Astrocyte (in vitro differentiated cells and primary cell): ENCODE measurements at regions not wholly inside any gene's neighbourhood (a gene's known extent, or its start where the extent isn't known, plus 50 kb on each side); places are given as distances from the start of the nearest gene placed in this dataset.

ENCODE experiments used
- DNase-seq: peaks from one replicate; pipeline ENCODE4 v3.0.0-alpha.2; 2010; ENCODE audit warnings: low read depth
- FAIRE-seq: peaks from 2 replicates; lab custom pipeline; 2011; peaks lifted over from hg19 to GRCh38; lab: Jason Lieb, UNC
- H2AFZ ChIP-seq: 2 replicates; pipeline ENCODE4 v1.6.0; 2012; ENCODE audit warnings: low read depth, low read length, inconsistent platforms
- H3K27ac ChIP-seq: 2 replicates; pipeline ENCODE4 v1.5.1; 2011; ENCODE audit warnings: low read depth, low read length, inconsistent platforms
- H3K27me3 ChIP-seq: 2 replicates; pipeline ENCODE4 v1.6.0; 2011; ENCODE audit warnings: low read length, inconsistent platforms; ENCODE audit not compliant: insufficient read depth
- H3K36me3 ChIP-seq: 2 replicates; pipeline ENCODE4 v1.5.1; 2011; ENCODE audit warnings: low read length, inconsistent platforms; ENCODE audit not compliant: insufficient read depth
- H3K4me1 ChIP-seq: 2 replicates; pipeline ENCODE4 v1.5.1; 2011; ENCODE audit warnings: low read length, inconsistent platforms; ENCODE audit not compliant: insufficient read depth
- H3K4me2 ChIP-seq: 2 replicates; pipeline ENCODE4 v1.6.0; 2012; ENCODE audit warnings: low read length, inconsistent platforms
- H3K4me3 ChIP-seq: 2 replicates; pipeline ENCODE4 v1.5.1; 2011; ENCODE audit warnings: low read depth, mild to moderate bottlenecking, low read length, inconsistent platforms; ENCODE audit not compliant: insufficient read depth
- H3K79me2 ChIP-seq: 2 replicates; pipeline ENCODE4 v1.6.0; 2012; ENCODE audit warnings: mild to moderate bottlenecking, low read length, inconsistent platforms; ENCODE audit not compliant: insufficient read depth
- H3K9ac ChIP-seq: 2 replicates; pipeline ENCODE4 v1.6.0; 2012; ENCODE audit warnings: mild to moderate bottlenecking, low read length, inconsistent platforms
- H3K9me3 ChIP-seq: 2 replicates; pipeline ENCODE4 v1.5.1; 2012; ENCODE audit warnings: low read depth, mild to moderate bottlenecking, low read length, inconsistent platforms; ENCODE audit not compliant: insufficient read depth
- H4K20me1 ChIP-seq: 2 replicates; pipeline ENCODE4 v1.6.0; 2012; ENCODE audit warnings: low read length, inconsistent platforms; ENCODE audit not compliant: insufficient read depth
- H3K27ac Mint-ChIP-seq: one replicate; pipeline ENCODE4 v1.8.0; 2021; ENCODE audit warnings: mild to moderate bottlenecking, mixed read lengths; ENCODE audit not compliant: unreplicated experiment
- H3K27me3 Mint-ChIP-seq: one replicate; pipeline ENCODE4 v1.8.0; 2021; ENCODE audit warnings: low read depth, mixed read lengths; ENCODE audit not compliant: unreplicated experiment
- H3K36me3 Mint-ChIP-seq: one replicate; pipeline ENCODE4 v1.8.0; 2021; ENCODE audit warnings: low read depth, mixed read lengths; ENCODE audit not compliant: unreplicated experiment
- H3K4me1 Mint-ChIP-seq: one replicate; pipeline ENCODE4 v1.8.0; 2021; ENCODE audit warnings: low read depth, mixed read lengths; ENCODE audit not compliant: unreplicated experiment
- H3K4me3 Mint-ChIP-seq: one replicate; pipeline ENCODE4 v1.8.0; 2021; ENCODE audit warnings: mild to moderate bottlenecking, moderate library complexity, mixed read lengths; ENCODE audit not compliant: unreplicated experiment
- H3K9me3 Mint-ChIP-seq: one replicate; pipeline ENCODE4 v1.8.0; 2021; ENCODE audit warnings: mild to moderate bottlenecking, mixed read lengths; ENCODE audit not compliant: unreplicated experiment
- CTCF ChIP-seq: IDR thresholded peaks from 2 replicates; pipeline ENCODE4 v1.5.1; 2011; ENCODE audit warnings: low read depth, mild to moderate bottlenecking, inconsistent platforms, low read length, moderate library complexity; ENCODE audit not compliant: insufficient read depth
- EZH2 ChIP-seq: IDR thresholded peaks from 2 replicates; pipeline ENCODE4 v1.6.1; 2012; ENCODE audit warnings: mild to moderate bottlenecking, low read length, inconsistent platforms; ENCODE audit not compliant: insufficient read depth

- Histone ChIP-seq H3K79me2 (no peaks in the 10 kb centered on the region), H3K36me3 (no peaks in the 10 kb centered on the region), H3K27me3 (no peaks in the 10 kb centered on the region), H3K4me3 (no peak overlapping the region), H3K9me3 (no peaks in the 10 kb centered on the region), H3K9ac (no peak overlapping the region), H3K4me1 (no peaks in the 10 kb centered on the region), H4K20me1 (no peaks in the 10 kb centered on the region), H2AFZ (no peak overlapping the region), H3K27ac (no peak overlapping the region), H3K4me2 (no peak overlapping the region)
- H3K9me3 Mint-ChIP-seq, result no peaks in the 10 kb centered on the region
- DNase-seq (no peak), FAIRE-seq (no peak)
- no peaks in the 10 kb centered on the region for H3K27me3 Mint-ChIP-seq
- no peak overlapping the region for H3K4me3 Mint-ChIP-seq
- no peaks in the 10 kb centered on the region for H3K36me3 Mint-ChIP-seq
- TF ChIP-seq CTCF (peak; percentile 10), EZH2 (no peak)
- no peaks in the 10 kb centered on the region for H3K4me1 Mint-ChIP-seq
- H3K27ac Mint-ChIP-seq, result no peak overlapping the region
Observed at GRCh38 chr1:102174259-102174863, 177.6 kb upstream of the OLFM3 start.

DNA sequence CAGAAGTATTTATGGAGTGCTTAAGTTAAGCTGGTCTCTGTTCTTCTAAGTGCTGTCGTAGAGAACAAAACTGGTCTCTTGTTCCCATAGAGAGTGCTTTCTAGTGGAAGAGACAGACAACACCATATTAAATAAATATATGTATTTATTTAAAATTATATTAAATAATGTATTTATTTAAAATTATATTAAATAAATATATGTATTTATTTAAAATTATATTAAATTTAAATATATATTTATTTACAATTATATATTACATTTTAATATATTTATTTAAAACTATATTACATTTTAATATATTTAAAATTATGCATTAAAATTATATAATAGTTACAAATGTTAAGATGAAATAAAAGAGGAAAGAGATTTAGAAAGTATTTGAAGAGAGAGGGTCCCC, 175.5 kb upstream of the OLFM3 start:
- Mint-ChIP-seq H3K4me1 (no peaks in the 10 kb centered on the region), H3K36me3 (no peaks in the 10 kb centered on the region), H3K9me3 (no peaks in the 10 kb centered on the region), H3K27ac (no peak overlapping the region), H3K4me3 (no peak overlapping the region), H3K27me3 (no peaks in the 10 kb centered on the region)
- no peaks in the 10 kb centered on the region for H3K4me1 ChIP-seq
- H2AFZ ChIP-seq, result no peak overlapping the region
- H3K79me2 ChIP-seq, result no peaks in the 10 kb centered on the region
- H4K20me1 ChIP-seq, result no peaks in the 10 kb centered on the region
- H3K9ac ChIP-seq, result no peak overlapping the region
- no peak for TF ChIP-seq EZH2
- no peak for TF ChIP-seq CTCF
- H3K36me3 ChIP-seq, result no peaks in the 10 kb centered on the region
- H3K9me3 ChIP-seq, result no peaks in the 10 kb centered on the region
- H3K4me2 ChIP-seq, result no peak overlapping the region
- H3K27ac ChIP-seq, result no peak overlapping the region
- no peak overlapping the region for H3K4me3 ChIP-seq
- no peaks in the 10 kb centered on the region for H3K27me3 ChIP-seq
- no peak for DNase-seq
- FAIRE-seq, result no peak

- H2AFZ ChIP-seq, result no peak overlapping the region
- H3K9ac ChIP-seq, result no peak overlapping the region
- no peak for FAIRE-seq
- no peaks in the 10 kb centered on the region for H3K4me1 Mint-ChIP-seq
- no peaks in the 10 kb centered on the region for H3K36me3 Mint-ChIP-seq
- no peaks in the 10 kb centered on the region for H3K9me3 ChIP-seq
- H3K79me2 ChIP-seq, result no peaks in the 10 kb centered on the region
- no peak overlapping the region for H3K4me2 ChIP-seq
- no peaks in the 10 kb centered on the region for H3K9me3 Mint-ChIP-seq
- no peaks in the 10 kb centered on the region for H3K4me1 ChIP-seq
- TF ChIP-seq EZH2 (no peak), CTCF (no peak)
- H3K27me3 Mint-ChIP-seq, result no peaks in the 10 kb centered on the region
- H3K27me3 ChIP-seq, result no peaks in the 10 kb centered on the region
- no peak overlapping the region for H3K4me3 Mint-ChIP-seq
- H3K27ac Mint-ChIP-seq, result no peak overlapping the region
- no peak overlapping the region for H3K4me3 ChIP-seq
- no peaks in the 10 kb centered on the region for H3K36me3 ChIP-seq
- H3K27ac ChIP-seq, result no peak overlapping the region
- H4K20me1 ChIP-seq, result no peaks in the 10 kb centered on the region
- no peak for DNase-seq
Observed at GRCh38 chr1:102163799-102164198, 167.1 kb upstream of the OLFM3 start.
